ENCODE measurements at regions not wholly inside any gene's neighbourhood (a gene's known extent, or its start where the extent isn't known, plus 50 kb on each side); places are given as distances from the start of the nearest gene placed in this dataset.

DNA sequence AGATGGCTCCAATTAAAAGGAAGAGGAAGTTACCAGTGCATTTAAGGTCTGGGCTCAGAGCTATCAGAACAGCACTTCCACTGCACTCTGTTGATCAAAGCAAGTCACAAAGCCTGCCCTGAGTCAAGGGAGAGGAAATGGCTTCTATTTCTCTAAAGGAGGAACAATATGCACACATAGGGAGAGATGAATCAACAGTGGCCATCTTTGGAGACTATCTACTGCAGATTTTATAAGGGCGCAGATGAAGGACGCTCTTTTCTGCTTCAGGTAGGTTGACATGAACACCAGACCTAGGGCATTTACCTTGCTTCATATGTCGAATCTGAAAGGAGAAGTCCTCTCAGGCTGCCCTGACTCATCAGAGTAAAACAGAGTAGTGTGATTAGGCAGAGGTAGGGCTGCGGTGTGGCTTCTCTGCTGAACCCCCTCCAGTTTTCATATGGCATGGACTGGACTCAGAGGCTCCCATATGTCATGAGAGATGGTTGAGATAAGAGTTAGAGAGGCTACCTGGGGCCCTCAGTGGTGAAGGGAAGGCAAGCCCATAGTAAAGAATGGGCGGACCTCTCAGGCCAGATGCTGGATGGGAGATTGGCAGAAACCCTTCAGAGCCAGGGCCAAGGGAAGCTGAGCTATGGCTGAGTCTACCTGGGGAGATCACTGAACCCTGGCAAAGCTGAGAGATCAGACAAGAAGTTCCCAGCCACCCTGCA lies 84.4 kb downstream of the ARF6 start:
- no peak overlapping the region for H2AFZ ChIP-seq (ENCODE audit: low read depth, low read length, poor library complexity, severe bottlenecking)
- intact Hi-C loops (cut with micrococcal nuclease) = no loop called here

DNA sequence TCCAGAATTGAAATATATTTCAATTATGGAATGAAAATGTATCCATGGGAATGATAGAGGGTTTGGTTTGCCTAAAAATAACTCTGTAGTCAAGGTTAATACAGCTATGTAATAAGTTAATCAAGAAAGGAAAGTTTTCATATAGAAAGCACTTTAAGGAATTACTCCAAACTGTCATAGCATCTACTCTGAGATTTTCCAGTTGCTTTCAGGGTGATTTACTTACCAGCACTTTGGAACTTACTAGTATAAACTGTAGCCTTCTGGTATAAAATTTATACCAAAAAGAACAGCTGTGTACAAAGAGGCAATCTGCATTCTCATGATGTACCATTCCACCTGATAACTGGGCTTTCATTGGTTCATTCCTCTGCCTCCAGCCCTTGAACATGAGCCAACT lies 87.1 kb downstream of the ARF6 start:
- intact Hi-C loops (cut with micrococcal nuclease) = no loop called here
- no peak for TF ChIP-seq CEBPB (IDR thresholded peaks at IDR 0.05; ENCODE audit: low read depth)
- no peak for TF ChIP-seq MAX (IDR thresholded peaks at IDR 0.05)
- no peak for TF ChIP-seq REST (IDR thresholded peaks at IDR 0.05; ENCODE audit: low read depth)
- no peak for TF ChIP-seq SRF (IDR thresholded peaks at IDR 0.05; ENCODE audit: low read depth)
- no peak for TF ChIP-seq SIN3A (IDR thresholded peaks at IDR 0.05; ENCODE audit: low read depth)
- TF ChIP-seq POLR2A (IDR thresholded peaks at IDR 0.05; ENCODE audit: borderline replicate concordance, extremely low read depth, insufficient read depth, insufficient read length) = no peak
- no peak for TF ChIP-seq EZH2phosphoT487 (IDR thresholded peaks at IDR 0.05; ENCODE audit: borderline replicate concordance)
- no peak for TF ChIP-seq YY1 (IDR thresholded peaks at IDR 0.05; ENCODE audit: extremely low read depth, insufficient replicate concordance, low read depth, low read length)
- no peak for TF ChIP-seq ZNF274 (IDR thresholded peaks at IDR 0.05; ENCODE audit: low read depth, low read length)
- TF ChIP-seq CBX3 (IDR thresholded peaks at IDR 0.05; ENCODE audit: low read depth) = no peak
- no peak overlapping the region for H3K27ac ChIP-seq (ENCODE audit: low read depth, low read length)
- ATAC-seq = no peak
- H2AFZ ChIP-seq (ENCODE audit: low read depth, low read length, poor library complexity, severe bottlenecking) = no peak overlapping the region
- H3K9ac ChIP-seq (ENCODE audit: low read length) = no peak overlapping the region
- no peaks in the 10 kb centered on the region for H3K79me2 ChIP-seq (ENCODE audit: insufficient read depth, low read length)
- RAD21 ChIA-PET (ENCODE audit: low non-redundant PET in 1 of 2, low total read pairs in 2 of 2, uncharacterized antibody in 2 of 2, unreplicated experiment in 2 of 2) = no interaction called here
- H3K36me3 ChIP-seq (ENCODE audit: control insufficient read depth in 1 of 2, insufficient read depth in 2 of 2, low read length in 2 of 2) = no peaks in the 10 kb centered on the region
- CTCF ChIA-PET = no interaction called here
- no TSS peak for BruUV-seq (replicated peaks)
- H3K9me2 ChIP-seq (ENCODE audit: insufficient read depth) = no peaks in the 10 kb centered on the region
- DNase-seq (ENCODE audit: low read depth, low spot score) = no peak
- no peaks in the 10 kb centered on the region for H3K9me3 ChIP-seq (ENCODE audit: control insufficient read depth in 1 of 2, insufficient read depth in 1 of 2, low read depth in 1 of 2, low read length in 2 of 2)
- no peaks in the 10 kb centered on the region for H4K20me1 ChIP-seq (ENCODE audit: insufficient read depth)
- H3K4me3 ChIP-seq (replicated peaks in 1 of 2; ENCODE audit: low read depth in 1 of 2, low read length in 2 of 2) = no peak overlapping the region
- H3K4me2 ChIP-seq (ENCODE audit: low read length) = no peak overlapping the region
- H3K27me3 ChIP-seq (ENCODE audit: insufficient read depth, low read length) = no peaks in the 10 kb centered on the region
- peaks cover 18 to 29% of the 10 kb centered on the region in 2 experiments for H3K4me1 ChIP-seq (ENCODE audit: control insufficient read depth in 1 of 2, insufficient read depth in 2 of 2, low read length in 2 of 2)
- POLR2A ChIA-PET = no interaction called here

More for the DNA sequence above, 84.4 kb downstream of the ARF6 start:
- no peak for TF ChIP-seq SP1 (IDR thresholded peaks at IDR 0.05; ENCODE audit: low read depth)
- no peak for DNase-seq (ENCODE audit: low read depth, low spot score)
- Histone ChIP-seq H3K4me2 (ENCODE audit: low read length) (no peak overlapping the region), H4K20me1 (ENCODE audit: insufficient read depth) (no peaks in the 10 kb centered on the region), H3K4me1 (ENCODE audit: control insufficient read depth in 1 of 2, insufficient read depth in 2 of 2, low read length in 2 of 2) (peaks cover 44 to 56% of the 10 kb centered on the region in 2 experiments), H3K27me3 (ENCODE audit: insufficient read depth, low read length) (no peaks in the 10 kb centered on the region), H3K27ac (ENCODE audit: low read depth, low read length) (peak overlapping the region; percentile 96; the same call in 1 of the 2 replicates), H3K9me3 (ENCODE audit: control insufficient read depth in 1 of 2, insufficient read depth in 1 of 2, low read depth in 1 of 2, low read length in 2 of 2) (no peaks in the 10 kb centered on the region), H3K9me2 (ENCODE audit: insufficient read depth) (no peaks in the 10 kb centered on the region), H3K79me2 (ENCODE audit: insufficient read depth, low read length) (no peaks in the 10 kb centered on the region), H3K36me3 (ENCODE audit: control insufficient read depth in 1 of 2, insufficient read depth in 2 of 2, low read length in 2 of 2) (no peaks in the 10 kb centered on the region), H3K4me3 (replicated peaks in 1 of 2; ENCODE audit: low read depth in 1 of 2, low read length in 2 of 2) (no peak overlapping the region), H3K9ac (ENCODE audit: low read length) (no peak overlapping the region)
- ATAC-seq = no peak
- ChIA-PET CTCF (interaction anchor here (1.9 kb wide), 1 partner anchor 21 kb away, joined by 4 read pairs; no protein-coding TSS in a partner anchor), POLR2A (interaction anchor here (1.2 to 2.7 kb wide), 5 partner anchors 8 to 109 kb away, joined by 3 to 26 read pairs (median 4); no protein-coding TSS in a partner anchor), RAD21 (ENCODE audit: low non-redundant PET in 1 of 2, low total read pairs in 2 of 2, uncharacterized antibody in 2 of 2, unreplicated experiment in 2 of 2) (interaction anchor here in 1 of 2 experiments (0.8 kb wide), 1 partner anchor 24 kb away, joined by 3 read pairs; no protein-coding TSS in a partner anchor)
- no TSS peak for BruUV-seq (replicated peaks)
